Peyer's patch (tissue), 4 donors: ENCODE measurements at regions not wholly inside any gene's neighbourhood (a gene's known extent, or its start where the extent isn't known, plus 50 kb on each side); places are given as distances from the start of the nearest gene placed in this dataset.

Experiments
- DNase-seq, 3 donors: peaks; one replicate each; pipeline ENCODE4 v3.0.0-alpha.2; 2017 to 2019
- H3K27ac ChIP-seq, 4 donors: fragments of 200-600 bp; sonication (generic); one replicate each; pipeline ENCODE4 v1.5.1; 2016 to 2019
- H3K27me3 ChIP-seq, 2 donors: fragments of 200-600 bp; sonication (generic); one replicate each; pipeline ENCODE4 v1.5.1; 2019
- H3K36me3 ChIP-seq, 3 donors: fragments of 200-600 bp; sonication (generic); one replicate each; pipeline ENCODE4 v1.5.1; 2016 to 2019
- H3K4me1 ChIP-seq, 4 donors: fragments of 200-600 bp; sonication (generic); one replicate each; pipeline ENCODE4 v1.5.1; 2016 to 2019
- H3K4me3 ChIP-seq, 4 donors: fragments of 200-600 bp; sonication (generic); 1 replicate in 3 of 4; 2 replicates in 1 of 4; pipeline ENCODE4 v1.5.1; 2016 to 2019; ENCODE audit warnings: mild to moderate bottlenecking in 1 of 4
- H3K9me3 ChIP-seq, 4 donors: fragments of 200-600 bp; sonication (generic); one replicate each; pipeline ENCODE4 v1.5.1; 2016 to 2019; ENCODE audit warnings: mild to moderate bottlenecking in 1 of 4
- CTCF ChIP-seq, 6 experiments: fragments of 450-650 bp in 4 of 6; fragments of 200-600 bp in 2 of 6; sonication (generic) in 1 of 6; IDR thresholded peaks; one replicate each; pipeline ENCODE4 v1.5.1; 2017 to 2019; ENCODE audit warnings: antibody characterized with exemption in 6 of 6, mild to moderate bottlenecking in 3 of 6, moderate library complexity in 1 of 6
- POLR2A ChIP-seq, 2 donors: fragments of 450-650 bp; IDR thresholded peaks; one replicate each; pipeline ENCODE4 v1.5.1; 2017; ENCODE audit warnings: antibody characterized with exemption in 2 of 2, mild to moderate bottlenecking in 2 of 2, moderate library complexity in 2 of 2

- no peaks in the 10 kb centered on the region for H3K9me3 ChIP-seq
- H3K4me3 ChIP-seq, result no peak overlapping the region
- no peak overlapping the region for H3K27ac ChIP-seq
- DNase-seq, result no peak
- no peaks in the 10 kb centered on the region for H3K27me3 ChIP-seq
- no peaks in the 10 kb centered on the region for H3K36me3 ChIP-seq
- TF ChIP-seq CTCF (IDR thresholded peaks at IDR 0.05) (no peak), POLR2A (IDR thresholded peaks at IDR 0.05) (no peak)
- H3K4me1 ChIP-seq, result no peaks in the 10 kb centered on the region
Measured at GRCh38 chr5:143757116-143757515, 54.8 kb upstream of the HMHB1 start.

- H3K9me3 ChIP-seq, result no peaks in the 10 kb centered on the region
- no peaks in the 10 kb centered on the region for H3K4me1 ChIP-seq
- no peak for TF ChIP-seq POLR2A (IDR thresholded peaks at IDR 0.05)
- DNase-seq, result no peak
- no peak overlapping the region for H3K27ac ChIP-seq
- no peak overlapping the region for H3K4me3 ChIP-seq
- H3K36me3 ChIP-seq, result no peaks in the 10 kb centered on the region
- no peaks in the 10 kb centered on the region for H3K27me3 ChIP-seq
Measured at GRCh38 chr5:143755966-143756365, 56.0 kb upstream of the HMHB1 start.

- no peak overlapping the region for H3K27ac ChIP-seq
- no peaks in the 10 kb centered on the region for H3K27me3 ChIP-seq
- H3K4me1 ChIP-seq, result no peaks in the 10 kb centered on the region
- no peak overlapping the region for H3K4me3 ChIP-seq
- DNase-seq, result no peak
- no peak for TF ChIP-seq CTCF (IDR thresholded peaks at IDR 0.05)
- no peak for TF ChIP-seq POLR2A (IDR thresholded peaks at IDR 0.05)
- H3K36me3 ChIP-seq, result no peaks in the 10 kb centered on the region
- H3K9me3 ChIP-seq, result no peaks in the 10 kb centered on the region
Measured at GRCh38 chr5:143752165-143752850, 59.7 kb upstream of the HMHB1 start.

GRCh38 chr5:143751342-143751741 is 60.6 kb upstream of the HMHB1 start:
- no peak overlapping the region for H3K4me3 ChIP-seq
- no peak overlapping the region for H3K27ac ChIP-seq
- no peaks in the 10 kb centered on the region for H3K36me3 ChIP-seq
- TF ChIP-seq POLR2A (IDR thresholded peaks at IDR 0.05), result no peak
- TF ChIP-seq CTCF (IDR thresholded peaks at IDR 0.05), result no peak
- no peaks in the 10 kb centered on the region for H3K4me1 ChIP-seq
- no peak for DNase-seq
- no peaks in the 10 kb centered on the region for H3K9me3 ChIP-seq
- no peaks in the 10 kb centered on the region for H3K27me3 ChIP-seq

GRCh38 chr5:143749581-143750205 is 62.3 kb upstream of the HMHB1 start:
- no peak for DNase-seq
- H3K9me3 ChIP-seq, result no peaks in the 10 kb centered on the region
- no peaks in the 10 kb centered on the region for H3K27me3 ChIP-seq
- H3K27ac ChIP-seq, result no peak overlapping the region
- no peaks in the 10 kb centered on the region for H3K4me1 ChIP-seq
- TF ChIP-seq CTCF (IDR thresholded peaks at IDR 0.05) (no peak), POLR2A (IDR thresholded peaks at IDR 0.05) (no peak)
- no peak overlapping the region for H3K4me3 ChIP-seq
- H3K36me3 ChIP-seq, result no peaks in the 10 kb centered on the region

- TF ChIP-seq POLR2A (IDR thresholded peaks at IDR 0.05) (no peak), CTCF (IDR thresholded peaks at IDR 0.05) (no peak)
- Histone ChIP-seq H3K4me1 (no peaks in the 10 kb centered on the region), H3K36me3 (no peaks in the 10 kb centered on the region), H3K4me3 (no peak overlapping the region), H3K9me3 (no peaks in the 10 kb centered on the region), H3K27ac (no peak overlapping the region), H3K27me3 (no peaks in the 10 kb centered on the region)
- DNase-seq, result no peak
Measured at GRCh38 chr5:143748516-143748915, 63.4 kb upstream of the HMHB1 start.
